SHP77 (cell line): ENCODE measurements at regions not wholly inside any gene's neighbourhood (a gene's known extent, or its start where the extent isn't known, plus 50 kb on each side); places are given as distances from the start of the nearest gene placed in this dataset.

Experiments
- DNase-seq, 2 experiments: peaks; one replicate each; lab custom pipeline; 2025; lab: John Stamatoyannopoulos, UW

DNA sequence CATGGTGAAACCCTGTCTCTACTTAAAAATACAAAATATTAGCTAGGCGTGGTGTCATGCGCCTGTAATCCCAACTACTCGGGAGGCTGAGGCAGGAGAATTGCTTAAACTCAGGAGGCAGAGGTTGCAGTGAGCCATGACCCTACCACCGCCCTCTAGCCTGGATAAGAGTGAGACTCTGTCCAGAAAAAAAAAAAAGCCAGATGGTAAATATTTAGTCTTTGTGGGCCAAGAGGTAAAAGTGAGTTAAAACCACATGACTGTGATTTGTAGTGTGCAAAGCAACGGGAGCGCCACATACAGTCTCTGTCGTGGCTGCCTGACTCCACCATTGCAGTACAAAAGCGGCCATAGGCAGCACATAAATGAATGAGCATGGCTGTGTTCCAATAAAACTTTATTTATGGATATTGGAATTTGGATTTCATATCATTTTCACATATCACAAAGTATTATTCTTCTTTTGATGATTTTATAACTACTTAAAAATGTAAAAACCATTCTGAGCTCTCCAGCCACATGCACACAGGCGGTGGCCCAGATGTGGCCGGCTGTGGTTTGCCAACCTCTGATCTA is 51.8 kb upstream of the CASZ1 start:
- no peak for DNase-seq

DNA sequence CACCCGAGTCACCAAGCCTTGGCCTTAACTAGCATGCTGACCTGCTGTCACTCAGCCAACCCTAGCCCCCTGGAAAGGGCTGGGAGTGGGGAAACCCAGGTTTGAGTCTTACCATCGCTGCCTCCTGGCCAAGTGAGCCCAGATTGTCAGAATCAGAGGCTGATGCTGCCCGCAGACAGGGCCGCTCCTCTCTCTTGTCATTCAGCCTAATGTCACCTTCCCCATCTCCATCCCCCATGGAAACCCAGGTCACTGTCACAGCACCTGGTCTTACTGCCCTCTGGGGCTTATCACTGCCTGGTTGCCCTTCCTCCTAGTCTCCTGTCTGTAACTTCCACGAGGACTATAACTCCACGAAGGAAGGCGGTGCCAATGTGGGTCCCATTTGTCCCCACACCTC is 53.6 kb upstream of the CASZ1 start:
- no peak for DNase-seq

DNA sequence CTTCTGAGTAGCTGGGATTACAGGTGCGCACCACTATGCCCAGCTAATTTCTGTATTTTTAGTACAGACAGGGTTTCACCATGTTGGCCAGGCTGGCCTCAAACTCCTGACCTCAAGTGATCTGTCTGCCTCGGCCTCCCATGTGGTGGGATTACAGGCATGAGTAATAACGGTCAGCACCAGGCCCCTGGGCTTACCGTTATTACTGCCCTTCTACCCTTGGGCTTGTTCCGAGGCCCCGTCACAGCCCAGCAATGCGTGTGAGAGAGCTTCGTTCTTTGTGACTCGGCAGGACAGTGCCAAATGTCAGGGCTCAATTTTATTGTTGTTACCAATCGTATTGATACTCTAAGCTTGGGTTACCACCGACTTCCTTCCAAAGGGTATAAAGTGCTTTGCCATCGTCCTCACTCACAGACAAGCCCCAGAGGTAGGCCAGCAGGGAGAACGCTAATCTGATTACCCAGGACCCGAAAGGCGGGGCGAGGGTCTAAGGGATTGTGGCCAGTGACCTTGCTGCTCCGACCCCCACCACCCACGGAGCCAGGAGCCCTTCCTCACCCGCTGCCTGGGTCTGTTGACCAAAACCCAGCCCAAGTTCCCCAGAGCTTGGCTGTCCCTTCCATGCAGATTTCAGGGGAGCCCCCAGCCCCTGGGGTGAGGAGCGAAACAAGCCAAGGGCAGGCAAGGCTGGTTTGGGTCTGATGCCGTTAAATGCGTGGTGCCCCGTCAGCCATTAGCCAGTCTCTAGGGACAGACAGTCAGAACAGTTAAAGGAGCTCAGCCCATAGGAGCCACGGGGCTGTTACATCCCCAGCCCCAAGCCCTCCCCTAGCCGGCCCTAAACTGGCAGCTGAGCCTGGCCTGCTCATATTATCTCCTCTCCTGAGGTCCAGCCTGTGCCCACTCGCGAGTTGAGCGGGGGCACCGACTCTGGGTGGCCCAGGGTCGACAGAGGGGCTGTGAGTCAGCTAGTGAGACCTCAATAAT is 54.9 kb upstream of the CASZ1 start:
- DNase-seq, result no peak

DNA sequence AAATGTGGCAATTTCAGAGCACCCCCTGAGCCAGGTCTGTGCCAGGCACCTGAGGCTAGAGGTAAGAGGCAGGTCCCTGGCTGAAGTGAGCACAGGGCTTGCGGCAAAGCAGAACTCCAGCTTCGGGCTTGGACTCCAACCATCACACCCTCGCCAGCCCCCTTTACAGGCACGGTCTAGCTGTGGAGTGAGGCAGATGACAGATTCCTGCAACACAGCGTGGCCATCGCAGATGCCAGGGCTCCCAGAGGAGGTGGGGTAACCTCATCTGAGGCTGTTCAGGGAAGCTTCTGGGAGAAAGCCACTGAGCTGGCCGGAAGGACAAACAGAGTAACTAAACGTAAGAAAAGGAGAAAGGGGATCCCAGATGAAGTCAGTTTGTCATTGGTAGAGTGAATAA is 55.6 kb upstream of the CASZ1 start:
- DNase-seq, result no peak

DNA sequence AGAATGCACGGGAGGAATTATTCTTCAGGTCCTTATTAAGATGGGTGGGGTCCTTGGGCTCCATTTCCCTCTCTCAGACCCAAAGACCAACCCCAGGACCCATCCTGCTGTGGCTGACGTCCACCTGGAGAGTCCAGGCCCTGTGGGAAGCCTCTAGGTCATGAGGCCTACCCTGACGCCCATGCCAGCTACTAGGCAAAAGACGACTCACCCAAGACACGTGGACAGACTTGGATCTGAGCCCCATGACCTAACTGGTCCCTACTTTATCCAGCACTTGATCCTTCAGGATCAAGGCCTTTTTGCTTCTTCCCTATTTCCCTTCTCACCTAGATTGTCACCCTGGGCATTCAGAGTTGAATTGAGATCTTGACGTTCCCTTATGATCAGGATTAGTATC is 56.0 kb upstream of the CASZ1 start:
- no peak for DNase-seq

DNA sequence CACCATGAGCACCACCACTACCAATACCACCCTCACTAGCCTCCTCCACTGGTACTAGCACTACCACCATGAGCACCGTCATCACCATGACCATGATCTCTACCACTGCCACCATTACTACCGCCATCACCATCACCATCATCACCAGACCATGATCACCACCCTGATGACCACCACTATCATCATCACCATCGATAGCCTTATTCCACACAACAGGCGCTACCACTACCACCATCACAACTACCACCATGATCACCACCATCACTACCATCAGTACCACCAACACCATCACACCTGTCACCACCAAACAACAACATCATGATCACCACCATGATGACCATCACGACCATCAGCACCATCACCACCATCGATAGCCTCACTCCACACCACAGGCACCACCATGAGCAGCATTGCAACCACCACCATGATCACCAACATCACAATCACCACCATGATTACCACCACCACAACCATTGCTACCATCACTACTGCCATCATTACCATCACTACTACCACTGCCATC is 56.6 kb upstream of the CASZ1 start:
- no peak for DNase-seq

DNA sequence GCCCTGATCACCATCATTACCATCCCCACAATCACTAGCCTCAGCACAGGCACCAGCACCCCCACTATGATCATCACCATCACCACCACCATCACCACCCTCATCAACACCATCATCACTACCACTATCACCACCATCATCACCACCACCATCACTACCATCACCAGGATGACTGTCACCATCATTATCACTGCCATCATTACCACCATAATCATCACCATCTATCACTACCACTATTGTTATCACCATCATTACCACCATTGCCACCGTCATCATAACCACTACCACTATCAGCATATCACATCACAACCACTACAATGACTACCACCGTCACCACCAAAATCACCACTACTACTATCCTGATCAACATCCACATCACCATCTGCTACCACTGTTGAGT is 57.3 kb upstream of the CASZ1 start:
- DNase-seq, result no peak

DNA sequence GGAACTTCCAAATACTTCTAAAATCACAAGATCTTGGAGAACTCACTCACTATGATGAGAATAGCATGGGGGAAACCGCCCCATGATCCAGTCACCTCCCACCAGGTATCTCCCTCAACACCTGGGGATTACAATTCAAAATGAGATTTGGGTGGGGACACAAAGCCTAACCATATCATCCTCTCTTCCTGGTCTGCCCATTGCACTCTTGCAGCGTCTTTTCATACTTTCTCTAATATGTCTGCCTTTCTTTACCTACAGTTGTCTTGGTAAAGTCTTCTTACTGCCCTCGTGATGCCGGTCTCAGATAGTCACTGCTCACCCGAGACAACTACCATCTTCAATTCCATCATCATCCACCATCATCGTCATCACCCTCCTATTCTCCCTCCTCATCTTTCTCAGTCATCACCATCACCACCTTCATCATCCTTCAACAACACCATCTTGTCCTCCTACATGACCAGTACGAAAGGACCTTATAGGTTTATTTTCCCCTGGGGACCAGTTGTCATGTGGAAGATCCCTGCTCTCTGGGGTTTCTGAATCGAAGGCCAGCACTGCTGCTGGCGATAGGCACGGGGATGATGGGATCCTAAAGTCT is 58.5 kb upstream of the CASZ1 start:
- DNase-seq, result no peak

DNA sequence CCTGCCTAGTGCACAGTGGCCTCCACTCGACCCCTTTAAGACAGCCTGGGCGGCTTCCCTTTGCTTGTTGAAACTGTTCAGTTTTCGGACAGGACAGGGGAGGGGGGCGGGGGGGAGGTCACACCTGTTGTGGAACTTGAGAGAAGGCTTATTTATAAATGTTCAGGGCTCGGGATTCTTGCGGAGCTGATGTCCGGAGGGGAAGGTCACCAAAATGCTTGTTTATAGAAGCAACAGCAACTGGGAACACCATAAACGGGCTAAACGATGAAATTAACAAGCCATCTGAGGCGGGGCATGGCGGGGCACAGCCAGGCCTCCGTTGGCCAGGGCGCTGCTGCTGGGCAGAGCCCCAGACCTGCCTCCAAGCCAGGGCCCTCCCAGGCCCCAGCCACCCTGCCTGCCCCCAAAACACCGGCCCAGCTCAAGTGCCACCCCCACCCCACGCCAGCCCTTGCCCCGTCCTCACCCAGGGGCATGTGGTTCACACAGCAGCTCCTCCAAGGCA is 59.8 kb upstream of the CASZ1 start:
- DNase-seq, result no peak

DNA sequence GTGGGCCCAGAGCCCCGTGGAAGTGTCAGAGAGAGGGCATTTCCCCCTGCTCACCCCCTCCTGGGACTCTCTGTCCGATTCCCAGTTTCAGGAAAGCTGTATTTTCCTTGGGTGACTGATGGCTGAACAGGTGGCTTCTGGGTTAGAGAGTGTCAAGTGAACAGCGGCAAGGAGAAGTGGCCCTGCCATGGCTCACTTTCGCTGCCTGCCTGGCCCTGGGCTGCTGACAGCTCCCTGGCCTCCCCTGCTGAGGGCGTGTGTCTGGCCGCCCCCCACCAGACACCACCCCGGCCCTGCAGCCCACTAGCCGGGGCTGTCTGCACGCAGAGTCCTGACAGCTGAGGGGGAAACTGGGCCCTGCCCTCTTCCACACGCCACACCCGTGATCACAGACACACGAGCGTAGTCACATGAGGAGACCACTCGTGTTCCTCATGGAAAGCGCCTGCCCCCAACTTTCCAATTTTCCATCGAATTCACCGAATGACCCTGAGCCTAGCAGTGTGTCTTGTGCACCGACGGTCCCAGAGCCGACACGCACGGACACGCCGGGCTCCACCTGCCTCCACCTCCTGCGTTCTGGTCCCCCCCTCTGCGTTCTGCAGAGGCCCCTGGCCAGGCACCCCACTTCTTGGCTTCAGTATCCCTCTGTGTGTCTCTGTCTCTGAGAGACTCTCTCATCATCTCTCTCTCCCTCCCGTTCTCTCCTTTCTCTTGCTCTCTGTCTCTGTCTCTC is 60.6 kb upstream of the CASZ1 start:
- DNase-seq, result no peak

DNA sequence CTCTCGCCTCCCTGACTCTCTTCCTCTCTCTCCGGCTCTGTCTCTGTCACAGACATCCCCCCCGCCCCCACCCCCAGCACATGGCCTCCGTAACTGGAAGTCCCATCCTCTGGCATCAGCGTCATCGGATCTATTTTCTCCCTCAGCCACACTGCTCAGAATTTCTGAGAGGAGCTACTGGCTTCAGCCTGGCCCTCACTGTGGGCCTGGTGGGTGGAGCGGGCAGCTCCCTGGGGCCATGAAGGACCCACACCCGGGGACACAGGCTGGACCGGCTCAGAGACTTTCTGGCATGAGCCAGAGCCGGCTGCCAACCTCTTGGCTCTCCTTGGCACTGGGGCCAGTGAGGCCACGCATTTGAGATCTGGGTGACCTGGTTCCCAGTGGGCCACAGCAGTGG is 61.2 kb upstream of the CASZ1 start:
- DNase-seq, result no peak

DNA sequence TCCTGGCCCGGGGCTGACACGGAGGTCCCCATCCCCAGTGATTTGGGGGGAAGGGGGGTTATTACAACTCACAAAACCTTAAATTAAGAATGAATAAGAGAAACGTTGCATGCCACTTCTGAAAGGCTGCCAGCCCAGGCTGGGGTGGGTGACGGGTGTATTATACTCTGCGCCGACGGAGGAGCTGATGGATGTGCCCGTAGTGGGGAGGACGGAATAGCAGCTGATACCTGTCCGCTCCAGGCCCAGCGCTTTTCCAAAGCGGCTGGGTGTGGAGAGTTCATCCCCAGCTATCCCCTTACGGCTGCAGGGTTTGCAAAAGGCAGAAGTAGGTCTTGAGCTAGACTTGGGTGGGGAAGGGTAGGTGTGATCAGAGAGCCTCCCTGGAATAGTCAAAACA is 63.8 kb upstream of the CASZ1 start:
- DNase-seq, result no peak

DNA sequence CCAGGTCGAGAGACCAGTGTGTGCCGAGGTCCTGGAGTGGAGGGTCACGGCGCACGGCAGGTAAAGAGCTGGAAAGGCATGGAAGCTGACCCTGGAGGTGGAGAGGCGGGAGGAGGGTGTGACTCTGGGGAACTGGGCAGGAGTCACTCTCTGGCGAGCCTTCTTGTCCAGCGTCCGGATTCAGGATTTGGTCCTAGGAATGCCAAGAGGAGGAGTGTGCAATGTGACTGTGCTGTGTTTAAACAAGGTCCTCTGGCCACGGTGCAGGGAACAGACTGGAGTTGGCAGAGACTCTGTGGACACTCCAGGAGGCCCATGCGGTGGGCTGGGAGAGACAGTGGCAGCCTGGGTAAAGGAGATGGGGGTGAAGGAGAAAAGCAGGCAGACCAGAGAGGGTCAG is 64.2 kb upstream of the CASZ1 start:
- no peak for DNase-seq

DNA sequence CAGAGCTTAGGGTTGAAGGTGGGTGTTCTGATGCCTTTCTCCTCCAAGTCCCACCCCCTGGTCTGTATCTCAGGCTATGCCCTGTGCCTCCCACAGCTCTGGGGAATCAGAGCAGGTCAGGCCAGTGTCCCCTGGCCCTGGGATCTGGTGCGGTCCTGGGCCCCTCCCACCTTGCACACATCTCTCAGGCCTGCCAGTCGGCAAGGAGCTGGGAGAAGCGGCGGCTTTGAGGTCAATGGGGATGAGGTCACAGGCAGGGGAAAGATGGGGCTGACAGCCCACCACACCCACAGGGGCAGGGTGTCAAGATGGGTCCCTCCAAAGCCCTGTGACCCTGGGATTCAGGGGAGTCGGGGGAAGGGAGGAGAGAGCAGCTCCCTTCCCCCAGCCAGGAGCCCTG is 65.4 kb upstream of the CASZ1 start:
- no peak for DNase-seq

DNA sequence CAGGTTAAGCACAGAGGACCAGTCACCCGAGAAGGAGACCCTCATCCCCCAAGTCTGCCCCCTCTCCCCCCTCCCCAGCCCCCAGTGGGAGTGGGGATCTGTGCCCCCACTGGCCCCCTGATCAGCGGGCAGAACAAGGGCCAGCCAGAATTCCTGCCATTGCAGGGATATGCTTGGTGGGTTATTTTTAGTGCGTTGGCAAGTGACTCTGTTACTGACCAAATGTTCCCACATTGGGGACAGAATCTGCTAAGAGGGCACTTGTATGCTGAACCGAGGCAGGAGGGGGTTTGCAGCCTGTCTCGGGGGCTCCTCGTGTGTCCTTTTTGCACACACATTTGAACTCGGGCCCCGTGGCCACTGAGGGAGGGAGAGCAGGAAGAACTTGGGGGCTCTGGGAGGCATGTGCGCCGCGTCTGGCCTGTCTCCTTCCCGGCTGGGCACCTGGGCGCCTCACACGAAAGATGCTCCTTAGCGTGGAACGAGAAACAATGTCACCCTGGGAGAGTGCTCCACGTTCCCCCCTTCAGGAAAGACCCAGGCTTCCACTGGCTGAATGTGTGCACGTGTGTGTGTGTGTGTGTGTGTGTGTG is 66.4 kb upstream of the CASZ1 start:
- DNase-seq, result no peak

DNA sequence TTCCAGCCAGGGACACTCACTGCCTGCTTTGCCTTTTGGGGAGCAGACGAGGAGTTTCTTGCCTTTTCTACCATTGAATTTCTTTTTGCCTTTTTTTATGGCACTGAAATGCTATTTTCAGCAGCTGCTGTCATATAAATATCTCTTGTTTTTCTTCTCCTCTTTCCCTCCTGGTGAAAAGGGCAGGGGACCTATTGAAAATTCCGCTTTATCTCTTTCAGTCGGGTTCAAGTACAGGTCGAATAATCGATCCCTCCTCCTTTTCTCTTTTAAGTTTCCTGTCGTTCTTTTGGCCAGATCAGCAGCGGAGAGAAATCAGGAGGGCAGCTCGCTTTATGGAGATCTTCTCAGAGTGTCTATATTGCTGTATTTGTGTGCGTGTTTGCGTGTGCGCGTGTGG is 67.4 kb upstream of the CASZ1 start:
- DNase-seq, result no peak

DNA sequence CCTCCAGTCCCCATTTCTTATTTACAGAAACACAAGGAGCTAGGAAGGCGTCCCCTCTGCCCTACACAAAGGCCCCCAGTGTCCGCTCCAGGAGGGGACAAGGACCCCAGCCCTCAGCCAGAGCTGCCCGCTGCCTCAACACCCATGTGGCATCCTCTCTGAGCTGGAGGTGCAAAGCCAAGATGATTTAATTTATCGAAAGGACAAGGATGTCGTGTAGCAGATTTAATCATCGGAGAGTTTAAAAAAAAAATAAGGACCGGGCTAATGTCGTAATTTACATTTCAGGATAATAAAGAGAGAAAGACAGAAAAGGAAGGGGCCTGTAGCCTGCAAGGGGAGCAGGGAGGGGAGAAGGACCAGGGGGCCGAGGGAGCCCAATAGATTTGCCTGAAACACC is 68.3 kb upstream of the CASZ1 start:
- DNase-seq, result no peak

DNA sequence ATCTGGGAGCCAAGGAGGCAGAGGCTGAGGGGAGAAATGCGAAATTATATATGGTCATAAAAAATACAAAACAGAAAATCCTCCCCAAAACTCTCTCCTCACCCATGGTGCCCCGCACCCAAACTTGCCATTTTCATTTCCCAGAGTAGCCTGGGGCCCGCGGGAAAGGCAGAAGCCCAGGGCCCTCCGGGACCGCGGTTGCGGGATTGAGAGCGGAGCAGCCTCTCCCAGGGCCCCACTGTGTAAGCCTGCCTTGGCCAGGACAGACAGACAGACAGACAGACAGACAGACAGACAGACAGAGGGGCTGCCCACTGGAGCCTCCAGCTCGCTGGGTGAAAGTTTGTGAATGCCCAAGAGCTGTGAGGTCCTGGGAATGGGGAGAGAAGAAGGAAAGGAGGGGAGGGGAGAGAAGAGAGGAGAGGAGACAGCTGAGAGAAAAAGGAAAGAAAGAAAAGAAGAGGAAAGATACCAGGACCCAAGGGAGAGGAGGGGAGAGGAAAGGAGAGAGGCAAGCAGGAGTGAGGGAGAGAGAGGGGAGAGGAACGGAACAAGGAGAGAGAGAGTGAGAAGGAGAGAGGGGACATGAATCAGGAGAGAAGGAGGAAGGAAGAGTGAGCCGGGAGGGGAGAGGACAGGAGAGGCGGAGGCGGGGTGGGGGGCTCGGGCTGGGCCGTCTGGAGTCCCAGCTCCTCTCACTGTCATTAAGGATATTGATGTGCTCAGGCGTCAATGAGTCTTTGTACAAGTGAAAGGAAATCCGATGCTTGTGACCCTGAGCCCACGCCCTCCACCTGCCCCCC is 69.3 kb upstream of the CASZ1 start:
- DNase-seq, result no peak

DNA sequence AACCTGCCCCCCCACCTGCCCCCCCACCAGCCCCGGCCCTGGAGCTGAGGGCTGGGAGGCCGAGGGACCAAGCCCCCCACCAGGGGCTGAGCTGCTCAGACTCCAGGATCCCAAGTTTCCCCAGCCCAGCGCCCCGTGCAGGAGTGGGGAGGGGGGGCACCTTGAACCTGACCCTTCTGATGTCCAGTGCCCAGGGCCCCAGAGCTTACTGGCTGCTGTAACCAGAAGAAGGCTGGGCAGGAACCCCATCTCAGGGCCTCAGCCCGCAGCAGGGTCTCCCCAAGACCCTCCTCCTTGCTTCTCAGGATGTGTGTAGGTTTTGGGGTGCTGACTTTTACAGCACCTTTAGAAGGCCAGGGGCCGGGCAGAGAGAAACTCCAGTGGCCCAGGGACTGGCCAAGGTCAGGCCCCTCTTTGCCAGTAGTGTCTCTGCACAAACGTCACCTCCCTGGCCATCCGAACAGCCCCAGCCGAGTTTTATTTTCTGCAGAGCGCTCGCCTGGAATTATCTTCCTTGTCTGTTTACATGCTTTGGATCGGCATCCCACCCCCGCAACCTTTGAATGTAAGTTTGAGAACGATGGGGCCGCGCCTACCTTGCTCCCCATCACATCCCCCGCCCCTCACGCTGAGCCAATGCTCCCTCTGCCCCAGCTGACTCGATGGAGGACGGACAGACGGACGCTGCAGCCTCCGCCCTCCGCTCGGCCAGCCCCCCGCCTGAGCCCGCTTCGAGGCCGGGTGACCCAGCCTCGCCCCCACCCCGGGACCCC is 70.1 kb upstream of the CASZ1 start:
- no peak for DNase-seq

DNA sequence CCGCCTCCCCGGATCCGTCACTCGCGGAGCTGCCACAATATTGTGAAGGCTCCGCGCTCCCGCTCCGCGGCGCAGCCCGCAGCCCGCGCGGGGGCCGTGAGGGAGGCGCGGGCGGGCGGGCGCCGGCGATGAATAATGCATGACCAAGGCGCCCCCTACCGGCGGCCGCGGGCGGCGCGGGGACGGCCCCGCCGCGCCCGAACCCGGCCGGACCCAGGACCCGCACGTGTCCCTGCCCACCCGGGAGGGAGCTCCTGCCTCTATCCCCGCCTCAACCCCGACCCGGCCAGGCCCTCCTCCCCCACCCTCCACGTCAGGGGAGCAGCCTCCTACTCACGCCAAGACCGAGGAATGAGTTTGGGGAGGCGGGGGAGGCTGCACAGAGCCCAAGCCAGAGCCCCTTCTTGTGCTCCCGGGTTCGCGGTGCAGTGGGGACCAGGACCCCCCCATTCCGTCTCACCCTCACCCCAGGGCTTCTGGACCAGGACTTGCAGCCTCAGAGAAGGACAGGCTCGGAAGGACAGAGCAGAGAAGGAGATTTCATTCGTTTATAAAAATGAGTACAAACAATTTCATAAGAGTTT is 70.8 kb upstream of the CASZ1 start:
- peak; percentile 40 to 56 for DNase-seq
